Naive B cell (primary cell): ENCODE measurements at regions not wholly inside any gene's neighbourhood (a gene's known extent, or its start where the extent isn't known, plus 50 kb on each side); places are given as distances from the start of the nearest gene placed in this dataset.

Source experiments
- ATAC-seq, 2 donors: fragments of 150-1000 bp; cut with Tn5 transposase; 2 replicates each; pipeline ENCODE4 v1.10.0; 2021; ENCODE audit warnings: low read depth in 2 of 2, mild to moderate bottlenecking in 2 of 2, moderate library complexity in 2 of 2
- DNase-seq: peaks from one replicate; pipeline ENCODE4 v3.0.0; 2022
- H3K27ac Mint-ChIP-seq, 6 donors: one replicate each; pipeline ENCODE4 v1.8.0; 2020 to 2022; ENCODE audit warnings: mild to moderate bottlenecking in 6 of 6, mixed read lengths in 6 of 6, moderate library complexity in 5 of 6, inconsistent platforms in 2 of 6
- H3K27me3 Mint-ChIP-seq, 3 donors: one replicate each; pipeline ENCODE4 v1.8.0; 2021 to 2022; ENCODE audit warnings: mixed read lengths in 3 of 3, mild to moderate bottlenecking in 1 of 3
- H3K36me3 Mint-ChIP-seq, 2 donors: one replicate each; pipeline ENCODE4 v1.8.0; 2020 to 2022; ENCODE audit warnings: mixed read lengths in 2 of 2, inconsistent platforms in 1 of 2, mild to moderate bottlenecking in 1 of 2
- H3K4me1 Mint-ChIP-seq, 3 donors: one replicate each; pipeline ENCODE4 v1.8.0; 2020 to 2022; ENCODE audit warnings: mixed read lengths in 3 of 3, inconsistent platforms in 1 of 3, mild to moderate bottlenecking in 1 of 3, moderate library complexity in 1 of 3
- H3K4me3 Mint-ChIP-seq, 8 donors: one replicate each; pipeline ENCODE4 v1.8.0; 2020 to 2022; ENCODE audit warnings: mild to moderate bottlenecking in 8 of 8, mixed read lengths in 8 of 8, moderate library complexity in 8 of 8, inconsistent platforms in 2 of 8
- H3K9me3 Mint-ChIP-seq, 7 donors: one replicate each; pipeline ENCODE4 v1.8.0; 2020 to 2022; ENCODE audit warnings: mixed read lengths in 7 of 7, mild to moderate bottlenecking in 5 of 7, inconsistent platforms in 2 of 7, moderate library complexity in 1 of 7

- Mint-ChIP-seq H3K9me3 (no peaks in the 10 kb centered on the region), H3K4me3 (no peak overlapping the region), H3K36me3 (no peaks in the 10 kb centered on the region), H3K27ac (no peak overlapping the region), H3K27me3 (peaks cover 10 to 15% (median 11%) of the 10 kb centered on the region in 3 donors), H3K4me1 (peaks cover 0 to 4% (median 0%) of the 10 kb centered on the region in 3 donors)
- ATAC-seq (no peak), DNase-seq (no peak)
Observed at GRCh38 chr6:56904068-56904467, 50.8 kb upstream of the BEND6 start.

DNA sequence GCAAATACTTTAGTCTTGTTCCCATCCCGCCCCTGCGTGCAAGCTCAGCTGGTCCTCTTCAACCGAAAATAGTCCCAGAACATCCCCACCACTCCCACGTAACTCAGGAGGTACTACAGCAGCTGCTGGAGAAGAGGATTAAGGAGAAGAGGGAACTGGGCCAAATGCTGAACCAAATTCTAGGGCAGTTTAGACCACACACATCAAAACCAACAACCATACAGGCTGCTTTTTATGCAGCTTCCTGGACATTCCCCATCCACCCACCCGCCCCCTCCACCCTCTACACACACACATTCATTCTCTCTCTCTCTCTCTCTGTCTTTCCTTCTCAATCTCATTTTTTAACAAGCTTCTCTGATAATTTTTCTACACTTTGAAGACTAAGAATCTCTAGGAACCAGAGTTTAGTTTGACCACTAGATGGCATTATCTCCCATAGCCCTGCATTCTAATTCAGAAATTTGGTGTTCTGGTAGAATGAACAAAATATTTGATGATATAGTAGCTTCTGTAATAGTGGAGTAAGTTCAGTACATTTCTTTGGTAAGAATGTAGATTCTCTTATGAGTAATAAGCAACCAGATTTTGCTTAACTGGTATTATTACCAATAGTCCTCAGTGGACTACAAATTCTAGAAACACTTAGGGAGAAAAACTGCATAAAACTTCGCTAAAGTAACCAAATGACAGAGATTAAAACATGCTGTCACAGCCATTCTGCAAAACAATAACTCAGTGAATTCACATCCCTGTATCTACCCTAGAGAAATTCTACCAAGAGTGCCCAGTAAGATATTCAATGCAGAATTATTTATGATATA is 52.1 kb upstream of the BEND6 start:
- Mint-ChIP-seq H3K9me3 (no peaks in the 10 kb centered on the region), H3K27me3 (peaks cover 11 to 19% (median 11%) of the 10 kb centered on the region in 3 donors), H3K36me3 (no peaks in the 10 kb centered on the region), H3K4me1 (peaks cover 0 to 4% (median 0%) of the 10 kb centered on the region in 3 donors), H3K4me3 (no peak overlapping the region), H3K27ac (no peak overlapping the region)
- DNase-seq (peak; percentile 15), ATAC-seq (peak in 1 of 2 donors; percentile 39)

DNA sequence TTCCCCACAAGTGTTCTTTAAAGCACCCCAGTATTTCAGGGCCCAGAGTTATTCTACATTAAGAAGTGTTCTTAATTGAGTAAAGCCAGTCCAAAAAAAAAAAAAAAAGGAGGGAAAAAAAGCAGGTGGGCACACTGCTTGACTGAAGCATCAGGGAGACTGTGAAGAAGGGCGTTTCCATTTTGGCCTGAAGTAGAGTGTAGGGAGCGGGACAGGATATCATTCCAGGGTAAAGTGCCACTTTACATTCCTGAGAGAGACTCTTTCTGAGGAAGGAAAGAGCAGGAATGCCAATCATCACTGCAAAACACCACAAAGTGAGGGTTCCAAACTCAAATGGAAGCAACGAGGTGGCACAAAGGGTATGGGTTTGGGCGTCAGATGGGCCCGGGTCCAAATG is 54.1 kb upstream of the BEND6 start:
- Mint-ChIP-seq H3K27ac (peak overlapping the region in 1 of 6 donors; percentile 3), H3K27me3 (peaks cover 8 to 12% (median 12%) of the 10 kb centered on the region in 3 donors), H3K9me3 (peaks cover 0 to 4% (median 0%) of the 10 kb centered on the region in 7 donors), H3K4me1 (peaks cover 0 to 4% (median 0%) of the 10 kb centered on the region in 3 donors), H3K4me3 (no peak overlapping the region), H3K36me3 (no peaks in the 10 kb centered on the region)
- ATAC-seq (no peak), DNase-seq (no peak)

DNA sequence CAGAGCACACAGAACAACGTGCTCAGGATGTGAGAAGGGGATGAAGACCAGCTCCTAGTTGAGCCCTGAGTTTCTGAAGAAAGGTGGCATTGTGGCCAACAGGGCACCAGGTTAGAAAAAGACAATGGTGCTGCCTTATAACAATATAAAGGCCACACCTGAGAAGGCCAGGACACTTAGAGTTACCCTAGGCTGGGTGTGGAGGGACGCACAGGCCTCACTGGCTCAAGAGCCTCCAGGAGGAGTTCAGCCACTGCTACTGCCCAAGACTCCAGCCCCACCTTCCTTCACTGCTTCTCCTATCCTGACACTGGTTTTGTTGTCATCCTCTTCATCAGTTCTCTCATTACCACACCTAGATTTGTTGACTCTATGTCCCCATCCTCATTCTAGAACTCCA is 55.2 kb upstream of the BEND6 start:
- H3K27me3 Mint-ChIP-seq: peaks cover 8 to 12% (median 9%) of the 10 kb centered on the region in 3 donors
- DNase-seq (no peak), ATAC-seq (no peak)
- peaks cover 0 to 4% (median 0%) of the 10 kb centered on the region in 7 donors for H3K9me3 Mint-ChIP-seq
- peaks cover 0 to 2% (median 0%) of the 10 kb centered on the region in 3 donors for H3K4me1 Mint-ChIP-seq
- H3K36me3 Mint-ChIP-seq: no peaks in the 10 kb centered on the region
- H3K4me3 Mint-ChIP-seq: no peak overlapping the region
- no peak overlapping the region for H3K27ac Mint-ChIP-seq

GRCh38 chr6:56899311-56899710 is 55.6 kb upstream of the BEND6 start:
- H3K27ac Mint-ChIP-seq: no peak overlapping the region
- ATAC-seq (no peak), DNase-seq (no peak)
- H3K4me1 Mint-ChIP-seq: no peaks in the 10 kb centered on the region
- H3K36me3 Mint-ChIP-seq: no peaks in the 10 kb centered on the region
- peaks cover 8 to 12% (median 9%) of the 10 kb centered on the region in 3 donors for H3K27me3 Mint-ChIP-seq
- peaks cover 0 to 4% (median 0%) of the 10 kb centered on the region in 7 donors for H3K9me3 Mint-ChIP-seq
- H3K4me3 Mint-ChIP-seq: no peak overlapping the region

- H3K27ac Mint-ChIP-seq: peak overlapping the region in 2 of 6 donors; percentile 29 to 71
- no peak for DNase-seq
Observed at GRCh38 chr6:56897789-56898529, 56.9 kb upstream of the BEND6 start.

GRCh38 chr6:56891754-56892153 is 63.2 kb upstream of the BEND6 start:
- Mint-ChIP-seq H3K9me3 (peaks cover 0 to 4% (median 0%) of the 10 kb centered on the region in 7 donors), H3K4me1 (no peaks in the 10 kb centered on the region), H3K27me3 (peaks cover 0 to 5% (median 0%) of the 10 kb centered on the region in 3 donors), H3K36me3 (no peaks in the 10 kb centered on the region), H3K27ac (no peak overlapping the region), H3K4me3 (no peak overlapping the region)
- ATAC-seq (no peak), DNase-seq (no peak)

More at GRCh38 chr6:56897789-56898529, 56.9 kb upstream of the BEND6 start:
- Mint-ChIP-seq H3K36me3 (no peaks in the 10 kb centered on the region), H3K9me3 (peaks cover 0 to 4% (median 0%) of the 10 kb centered on the region in 7 donors), H3K27me3 (peaks cover 8 to 12% (median 9%) of the 10 kb centered on the region in 3 donors), H3K4me1 (no peaks in the 10 kb centered on the region), H3K4me3 (no peak overlapping the region)
- no peak for ATAC-seq

GRCh38 chr6:56890683-56891429 is 64.1 kb upstream of the BEND6 start:
- ATAC-seq: no peak
- Mint-ChIP-seq H3K27me3 (no peaks in the 10 kb centered on the region), H3K4me3 (no peak overlapping the region), H3K27ac (no peak overlapping the region), H3K4me1 (no peaks in the 10 kb centered on the region), H3K9me3 (no peaks in the 10 kb centered on the region), H3K36me3 (no peaks in the 10 kb centered on the region)
- DNase-seq: no peak

DNA sequence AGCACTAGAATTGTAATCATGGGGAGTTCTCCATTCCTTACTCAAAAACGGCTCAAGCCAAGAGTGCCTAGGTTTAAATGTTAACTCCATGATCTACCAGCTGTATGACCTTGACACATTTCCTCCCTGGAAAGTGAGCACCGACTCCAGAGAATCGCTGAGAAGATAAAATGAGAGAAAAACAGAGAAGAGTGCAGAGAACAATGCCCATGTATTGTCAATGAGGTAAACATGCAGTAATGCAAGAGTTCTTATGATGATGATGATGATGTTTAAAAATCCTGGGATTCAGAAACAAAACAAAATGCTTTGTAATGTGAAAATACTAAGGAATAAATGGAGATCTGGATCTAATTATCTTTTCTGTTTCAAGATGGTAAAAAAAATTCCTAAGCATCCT is 64.8 kb upstream of the BEND6 start:
- Mint-ChIP-seq H3K27ac (no peak overlapping the region), H3K4me1 (no peaks in the 10 kb centered on the region), H3K9me3 (no peaks in the 10 kb centered on the region), H3K27me3 (no peaks in the 10 kb centered on the region), H3K4me3 (no peak overlapping the region), H3K36me3 (no peaks in the 10 kb centered on the region)
- ATAC-seq: no peak
- DNase-seq: no peak

GRCh38 chr6:56889492-56889891 is 65.4 kb upstream of the BEND6 start:
- H3K9me3 Mint-ChIP-seq: no peaks in the 10 kb centered on the region
- ATAC-seq: no peak
- no peaks in the 10 kb centered on the region for H3K36me3 Mint-ChIP-seq
- peaks cover 0 to 2% (median 0%) of the 10 kb centered on the region in 3 donors for H3K27me3 Mint-ChIP-seq
- DNase-seq: no peak
- no peaks in the 10 kb centered on the region for H3K4me1 Mint-ChIP-seq
- H3K4me3 Mint-ChIP-seq: no peak overlapping the region
- no peak overlapping the region for H3K27ac Mint-ChIP-seq

- H3K4me3 Mint-ChIP-seq: no peak overlapping the region
- no peak for DNase-seq
- H3K27me3 Mint-ChIP-seq: peaks cover 0 to 5% (median 0%) of the 10 kb centered on the region in 3 donors
- H3K9me3 Mint-ChIP-seq: no peaks in the 10 kb centered on the region
- no peaks in the 10 kb centered on the region for H3K4me1 Mint-ChIP-seq
- ATAC-seq: no peak
- H3K36me3 Mint-ChIP-seq: no peaks in the 10 kb centered on the region
- H3K27ac Mint-ChIP-seq: no peak overlapping the region
Observed at GRCh38 chr6:56888687-56889086, 66.2 kb upstream of the BEND6 start.

GRCh38 chr6:56887086-56887485 is 67.8 kb upstream of the BEND6 start:
- H3K4me1 Mint-ChIP-seq: no peaks in the 10 kb centered on the region
- no peaks in the 10 kb centered on the region for H3K9me3 Mint-ChIP-seq
- ATAC-seq (no peak), DNase-seq (no peak)
- peaks cover 0 to 5% (median 0%) of the 10 kb centered on the region in 3 donors for H3K27me3 Mint-ChIP-seq
- no peak overlapping the region for H3K4me3 Mint-ChIP-seq
- no peaks in the 10 kb centered on the region for H3K36me3 Mint-ChIP-seq
- H3K27ac Mint-ChIP-seq: no peak overlapping the region

DNA sequence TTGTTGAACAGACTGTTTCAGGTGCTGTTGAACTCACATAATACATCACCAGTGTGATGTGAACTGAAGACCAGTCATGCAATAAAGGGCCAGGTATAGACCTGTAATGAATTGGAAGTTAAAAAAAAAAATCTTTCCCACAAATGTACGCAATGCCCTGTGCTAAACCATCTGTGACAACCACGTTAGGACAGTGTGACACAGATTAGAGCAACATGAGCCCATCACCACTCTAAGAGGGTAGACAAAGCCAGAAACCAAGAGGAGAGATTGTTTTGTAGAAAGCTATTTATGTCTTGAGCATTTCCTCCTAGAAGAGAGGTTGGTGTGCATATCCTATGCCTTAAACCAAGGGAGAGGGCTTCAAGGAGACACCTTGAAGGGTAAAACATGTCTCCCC is 77.0 kb upstream of the BEND6 start:
- no peaks in the 10 kb centered on the region for H3K4me1 Mint-ChIP-seq
- no peak overlapping the region for H3K27ac Mint-ChIP-seq
- peaks cover 16 to 24% (median 21%) of the 10 kb centered on the region in 3 donors for H3K27me3 Mint-ChIP-seq
- ATAC-seq: no peak
- no peak for DNase-seq
- H3K9me3 Mint-ChIP-seq: peaks cover 0 to 5% (median 0%) of the 10 kb centered on the region in 7 donors
- no peak overlapping the region for H3K4me3 Mint-ChIP-seq
- no peaks in the 10 kb centered on the region for H3K36me3 Mint-ChIP-seq
